ENCODE measurements at regions not wholly inside any gene's neighbourhood (a gene's known extent, or its start where the extent isn't known, plus 50 kb on each side); places are given as distances from the start of the nearest gene placed in this dataset.

- H3K27ac Mint-ChIP-seq, result no peak overlapping the region
Observed at GRCh38 chr4:33080275-33080674, 2360.1 kb downstream of the PCDH7 start.

DNA sequence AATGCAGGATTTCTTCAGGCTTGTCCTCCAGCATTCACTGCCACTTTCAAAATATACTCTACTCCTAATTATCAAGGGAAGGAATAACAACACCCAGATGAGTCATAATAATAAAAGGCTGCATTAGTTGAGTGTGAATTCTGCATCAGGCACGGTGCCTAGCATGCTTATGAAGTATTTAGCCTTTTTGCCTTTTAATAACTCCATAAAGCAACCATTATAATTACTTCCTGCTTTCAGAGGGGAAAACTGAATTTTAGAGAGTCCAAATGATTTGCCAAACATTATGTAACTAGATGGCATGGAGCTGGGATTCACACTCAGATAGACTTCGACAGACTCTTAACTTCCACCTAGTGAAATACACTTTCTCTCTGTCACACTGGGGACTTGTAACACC, 2365.5 kb downstream of the PCDH7 start:
- H3K36me3 ChIP-seq (replicated peaks in 1 of 2; ENCODE audit: control insufficient read depth in 1 of 2, insufficient read depth in 2 of 2, low read length in 2 of 2), result no peaks in the 10 kb centered on the region
- intact Hi-C loops (cut with micrococcal nuclease), result no loop called here
- H4K20me1 ChIP-seq (ENCODE audit: insufficient read depth, low read length), result no peaks in the 10 kb centered on the region
- H3K27ac ChIP-seq (ENCODE audit: low read depth in 1 of 2, low read length in 2 of 2), result no peak overlapping the region
- H3K4me2 ChIP-seq (replicated peaks; ENCODE audit: extremely low read depth, low read length, poor library complexity, severe bottlenecking), result no peak overlapping the region
- peaks cover 0 to 2% (median 0%) of the 10 kb centered on the region in 7 donors for H3K9me3 Mint-ChIP-seq
- H3K9me3 ChIP-seq (replicated peaks in 1 of 2; ENCODE audit: control insufficient read depth in 1 of 2, insufficient read depth in 1 of 2, low read length in 2 of 2), result no peaks in the 10 kb centered on the region
- H3K27me3 Mint-ChIP-seq (ENCODE audit: low read depth in 3 of 3), result no peaks in the 10 kb centered on the region
- no peaks in the 10 kb centered on the region for H3K4me1 Mint-ChIP-seq
- no peak for DNase-seq
- H3K27ac Mint-ChIP-seq, result no peak overlapping the region
- no CpG with 5 or more reads among the region's 2 CpGs for WGBS (ENCODE audit: insufficient coverage)
- no peak overlapping the region for H3K9ac ChIP-seq (ENCODE audit: insufficient read depth, low read length, poor library complexity, severe bottlenecking)
- H3K79me2 ChIP-seq (ENCODE audit: insufficient read depth, low read length), result no peaks in the 10 kb centered on the region
- H3K4me3 Mint-ChIP-seq, result no peak overlapping the region
- H3K27me3 ChIP-seq (ENCODE audit: control insufficient read depth in 2 of 2, insufficient read depth in 2 of 2, low read length in 2 of 2), result no peaks in the 10 kb centered on the region
- no peak overlapping the region for H3K4me3 ChIP-seq (replicated peaks in 1 of 3; ENCODE audit: low read depth in 2 of 3, low read length in 3 of 3)
- H3K36me3 Mint-ChIP-seq, result no peaks in the 10 kb centered on the region
- TF ChIP-seq CTCF (IDR thresholded peaks at IDR 0.05), result no peak
- H2AFZ ChIP-seq (ENCODE audit: insufficient read depth, low read depth, low read length, poor library complexity, severe bottlenecking), result no peak overlapping the region
- H3K4me1 ChIP-seq (ENCODE audit: control insufficient read depth in 1 of 2, insufficient read depth in 2 of 2, low read length in 2 of 2), result no peaks in the 10 kb centered on the region

More at GRCh38 chr4:33080275-33080674, 2360.1 kb downstream of the PCDH7 start:
- Histone ChIP-seq H3K9me3 (replicated peaks in 1 of 2; ENCODE audit: control insufficient read depth in 1 of 2, insufficient read depth in 1 of 2, low read length in 2 of 2) (no peaks in the 10 kb centered on the region), H3K36me3 (replicated peaks in 1 of 2; ENCODE audit: control insufficient read depth in 1 of 2, insufficient read depth in 2 of 2, low read length in 2 of 2) (no peaks in the 10 kb centered on the region), H3K27me3 (ENCODE audit: control insufficient read depth in 2 of 2, insufficient read depth in 2 of 2, low read length in 2 of 2) (no peaks in the 10 kb centered on the region), H3K27ac (ENCODE audit: low read depth in 1 of 2, low read length in 2 of 2) (no peak overlapping the region), H3K4me3 (replicated peaks in 1 of 3; ENCODE audit: low read depth in 2 of 3, low read length in 3 of 3) (no peak overlapping the region), H3K4me1 (ENCODE audit: control insufficient read depth in 1 of 2, insufficient read depth in 2 of 2, low read length in 2 of 2) (no peaks in the 10 kb centered on the region), H2AFZ (ENCODE audit: insufficient read depth, low read depth, low read length, poor library complexity, severe bottlenecking) (no peak overlapping the region), H4K20me1 (ENCODE audit: insufficient read depth, low read length) (no peaks in the 10 kb centered on the region), H3K9ac (ENCODE audit: insufficient read depth, low read length, poor library complexity, severe bottlenecking) (no peak overlapping the region), H3K4me2 (replicated peaks; ENCODE audit: extremely low read depth, low read length, poor library complexity, severe bottlenecking) (no peak overlapping the region), H3K79me2 (ENCODE audit: insufficient read depth, low read length) (no peaks in the 10 kb centered on the region)
- H3K27me3 Mint-ChIP-seq (ENCODE audit: low read depth in 3 of 3), result no peaks in the 10 kb centered on the region
- intact Hi-C loops (cut with micrococcal nuclease), result no loop called here
- no peak overlapping the region for H3K4me3 Mint-ChIP-seq
- no peaks in the 10 kb centered on the region for H3K9me3 Mint-ChIP-seq
- TF ChIP-seq CTCF (IDR thresholded peaks at IDR 0.05), result no peak
- 100% methylated on average over 2 of the region's 2 CpGs for WGBS (ENCODE audit: insufficient coverage)
- no peaks in the 10 kb centered on the region for H3K4me1 Mint-ChIP-seq
- DNase-seq, result no peak
- H3K36me3 Mint-ChIP-seq, result no peaks in the 10 kb centered on the region
